NT2/D1 (cell line): ENCODE measurements at regions not wholly inside any gene's neighbourhood (a gene's known extent, or its start where the extent isn't known, plus 50 kb on each side); places are given as distances from the start of the nearest gene placed in this dataset.

ENCODE experiments used
- DNase-seq: peaks from one replicate; pipeline ENCODE4 v3.0.0-alpha.2; 2011; ENCODE audit warnings: low read depth, low spot score
- H3K27me3 ChIP-seq: 2 replicates; pipeline ENCODE4 v1.6.0; 2011; ENCODE audit warnings: mild to moderate bottlenecking; ENCODE audit not compliant: insufficient read length, insufficient read depth
- H3K36me3 ChIP-seq: 2 replicates; pipeline ENCODE4 v1.6.1; 2011; ENCODE audit warnings: mild to moderate bottlenecking, low read length, mixed read lengths; ENCODE audit not compliant: insufficient read depth, insufficient read length
- H3K4me1 ChIP-seq: 2 replicates; pipeline ENCODE4 v1.5.1; 2011; ENCODE audit not compliant: insufficient read depth, insufficient read length
- H3K4me3 ChIP-seq: 2 replicates; pipeline ENCODE4 v1.5.1; 2011; ENCODE audit warnings: low read depth; ENCODE audit not compliant: insufficient read length
- H3K9ac ChIP-seq: 2 replicates; pipeline ENCODE4 v1.6.0; 2011; ENCODE audit warnings: low read depth; ENCODE audit not compliant: insufficient read length
- H3K9me3 ChIP-seq: 2 replicates; pipeline ENCODE4 v1.5.1; 2011; ENCODE audit warnings: mild to moderate bottlenecking, low read length; ENCODE audit not compliant: insufficient read depth
- SUZ12 ChIP-seq: IDR thresholded peaks from 2 replicates; pipeline ENCODE4 v1.6.1; 2011; ENCODE audit not compliant: insufficient read length, insufficient read depth; ENCODE audit errors: extremely low read depth
- YY1 ChIP-seq: IDR thresholded peaks from 2 replicates; pipeline ENCODE4 v1.6.1; 2011; ENCODE audit not compliant: insufficient read length, insufficient read depth
- ZNF274 ChIP-seq: IDR thresholded peaks from 2 replicates; pipeline ENCODE4 v1.6.1; 2011; ENCODE audit warnings: mild to moderate bottlenecking, low read depth, low read length

GRCh38 chr10:125451319-125451718 is 231.6 kb downstream of the TEX36 start:
- no peak overlapping the region for H3K9ac ChIP-seq
- H3K4me3 ChIP-seq: no peak overlapping the region
- H3K4me1 ChIP-seq: no peaks in the 10 kb centered on the region
- no peak for DNase-seq
- no peaks in the 10 kb centered on the region for H3K27me3 ChIP-seq
- no peaks in the 10 kb centered on the region for H3K9me3 ChIP-seq
- H3K36me3 ChIP-seq: no peaks in the 10 kb centered on the region
- no peak for TF ChIP-seq SUZ12
- no peak for TF ChIP-seq YY1
- TF ChIP-seq ZNF274: no peak

GRCh38 chr10:125450218-125450617 is 232.7 kb downstream of the TEX36 start:
- Histone ChIP-seq H3K9ac (no peak overlapping the region), H3K4me1 (no peaks in the 10 kb centered on the region), H3K27me3 (no peaks in the 10 kb centered on the region), H3K36me3 (no peaks in the 10 kb centered on the region), H3K4me3 (no peak overlapping the region), H3K9me3 (no peaks in the 10 kb centered on the region)
- no peak for DNase-seq
- TF ChIP-seq YY1 (no peak), SUZ12 (no peak), ZNF274 (no peak)

DNA sequence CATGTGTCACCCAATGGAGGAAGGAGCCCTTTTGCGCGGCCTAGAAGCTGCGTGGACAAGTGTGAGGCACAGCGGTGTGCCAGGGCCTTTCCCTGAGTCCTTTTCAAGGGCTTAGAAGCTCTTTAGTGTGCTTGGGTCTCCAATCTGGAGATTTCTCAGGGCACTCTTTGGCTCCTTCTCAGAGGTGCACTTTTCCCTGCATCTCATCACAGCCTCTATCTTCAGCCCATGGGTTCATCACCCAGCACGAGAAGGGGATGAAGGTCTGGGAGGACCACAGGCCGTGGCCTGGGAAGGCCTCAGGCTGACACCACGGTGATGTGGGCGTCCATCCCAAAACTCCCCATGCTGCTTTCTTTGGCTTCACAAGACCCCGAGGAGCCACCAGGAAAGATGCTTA is 233.4 kb downstream of the TEX36 start:
- no peak for DNase-seq
- no peaks in the 10 kb centered on the region for H3K9me3 ChIP-seq
- TF ChIP-seq ZNF274 (no peak), YY1 (no peak)

DNA sequence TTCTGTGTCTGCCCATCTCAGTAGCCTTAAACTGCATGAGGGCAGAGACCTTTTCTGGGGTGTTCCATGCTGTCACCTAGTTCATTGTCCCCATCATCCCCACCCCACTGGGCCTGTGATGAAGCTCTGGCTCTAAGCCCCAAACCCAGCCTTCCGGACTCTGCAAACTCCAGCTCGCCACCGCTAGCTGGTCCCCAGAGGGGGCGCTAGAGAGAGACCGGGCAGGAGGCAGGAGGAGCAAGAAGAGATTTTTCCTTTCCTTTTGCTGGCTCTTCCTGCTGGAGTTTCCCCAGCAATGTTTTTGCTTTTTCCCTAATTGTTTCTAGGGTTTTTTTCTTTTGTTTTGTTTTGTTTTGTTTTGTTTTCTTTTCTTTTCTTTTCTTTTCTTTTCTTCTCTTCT is 234.4 kb downstream of the TEX36 start:
- TF ChIP-seq YY1 (no peak), SUZ12 (no peak), ZNF274 (no peak)

More for the DNA sequence above, 233.4 kb downstream of the TEX36 start:
- H3K4me3 ChIP-seq: no peak overlapping the region
- no peaks in the 10 kb centered on the region for H3K27me3 ChIP-seq
- no peaks in the 10 kb centered on the region for H3K4me1 ChIP-seq
- no peaks in the 10 kb centered on the region for H3K36me3 ChIP-seq
- no peak overlapping the region for H3K9ac ChIP-seq

GRCh38 chr10:125444790-125445189 is 238.2 kb downstream of the TEX36 start:
- TF ChIP-seq ZNF274 (no peak), SUZ12 (no peak), YY1 (no peak)
- DNase-seq: no peak

More for the DNA sequence above, 234.4 kb downstream of the TEX36 start:
- Histone ChIP-seq H3K4me3 (no peak overlapping the region), H3K9me3 (no peaks in the 10 kb centered on the region), H3K27me3 (no peaks in the 10 kb centered on the region), H3K36me3 (no peaks in the 10 kb centered on the region), H3K4me1 (no peaks in the 10 kb centered on the region), H3K9ac (no peak overlapping the region)
- DNase-seq: peak; percentile 30

DNA sequence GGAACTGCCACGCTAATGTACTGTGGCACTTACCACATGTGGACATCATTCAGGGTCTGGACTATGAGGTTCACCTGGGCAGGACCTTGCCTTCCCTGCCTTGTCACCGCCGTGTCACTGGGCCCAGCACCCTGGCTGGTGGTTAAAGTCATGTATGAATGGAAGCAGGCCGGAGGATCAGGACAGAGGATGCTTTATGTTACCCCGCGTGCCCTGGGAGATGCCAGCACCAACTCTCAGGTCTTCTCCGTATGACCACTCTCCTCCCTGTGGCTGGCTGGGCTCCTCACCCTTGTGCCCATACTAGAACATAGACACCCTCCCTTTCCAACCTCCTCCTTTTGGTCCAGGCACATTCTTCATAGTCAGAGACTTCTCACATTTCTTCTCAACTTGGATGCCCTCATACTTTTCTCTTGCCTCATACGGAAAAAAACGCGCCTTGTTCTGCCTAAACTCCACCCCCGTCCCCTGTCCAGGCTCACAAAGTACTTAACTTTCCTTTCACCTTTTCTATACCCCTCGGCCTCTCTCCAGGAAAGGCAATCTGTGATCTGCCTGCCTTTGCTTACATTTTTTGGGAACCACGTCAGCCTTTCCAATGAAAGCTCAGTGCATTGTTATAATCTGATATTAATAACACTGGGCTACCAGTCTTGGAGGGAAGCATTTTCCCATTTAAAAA is 240.0 kb downstream of the TEX36 start:
- H3K36me3 ChIP-seq: no peaks in the 10 kb centered on the region
- DNase-seq: no peak
- H3K9me3 ChIP-seq: no peaks in the 10 kb centered on the region
- no peak overlapping the region for H3K9ac ChIP-seq
- no peaks in the 10 kb centered on the region for H3K27me3 ChIP-seq
- no peak overlapping the region for H3K4me3 ChIP-seq
- H3K4me1 ChIP-seq: no peaks in the 10 kb centered on the region
- TF ChIP-seq YY1 (no peak), SUZ12 (no peak)

More at GRCh38 chr10:125444790-125445189, 238.2 kb downstream of the TEX36 start:
- Histone ChIP-seq H3K4me3 (no peak overlapping the region), H3K27me3 (no peaks in the 10 kb centered on the region), H3K9ac (no peak overlapping the region), H3K4me1 (no peaks in the 10 kb centered on the region), H3K9me3 (no peaks in the 10 kb centered on the region), H3K36me3 (no peaks in the 10 kb centered on the region)

GRCh38 chr10:125441151-125441550 is 241.8 kb downstream of the TEX36 start:
- no peaks in the 10 kb centered on the region for H3K4me1 ChIP-seq
- TF ChIP-seq ZNF274 (no peak), SUZ12 (no peak), YY1 (no peak)
- H3K9ac ChIP-seq: no peak overlapping the region
- no peaks in the 10 kb centered on the region for H3K9me3 ChIP-seq
- H3K4me3 ChIP-seq: no peak overlapping the region
- no peaks in the 10 kb centered on the region for H3K36me3 ChIP-seq
- no peaks in the 10 kb centered on the region for H3K27me3 ChIP-seq
- DNase-seq: no peak

GRCh38 chr10:125431149-125431548 is 251.8 kb downstream of the TEX36 start:
- Histone ChIP-seq H3K36me3 (no peaks in the 10 kb centered on the region), H3K4me1 (no peaks in the 10 kb centered on the region), H3K9me3 (no peaks in the 10 kb centered on the region; the same call in 1 of the 2 replicates), H3K9ac (no peak overlapping the region), H3K4me3 (no peak overlapping the region), H3K27me3 (no peaks in the 10 kb centered on the region)
- TF ChIP-seq YY1 (no peak), SUZ12 (no peak), ZNF274 (no peak)
- no peak for DNase-seq
